ENCODE measurements at regions not wholly inside any gene's neighbourhood (a gene's known extent, or its start where the extent isn't known, plus 50 kb on each side); places are given as distances from the start of the nearest gene placed in this dataset.
"Not testable (repeated sequence)": the region's sequence is repeated elsewhere in the genome, so short reads cannot be mapped to it uniquely, and the experiment has no call there.

DNA sequence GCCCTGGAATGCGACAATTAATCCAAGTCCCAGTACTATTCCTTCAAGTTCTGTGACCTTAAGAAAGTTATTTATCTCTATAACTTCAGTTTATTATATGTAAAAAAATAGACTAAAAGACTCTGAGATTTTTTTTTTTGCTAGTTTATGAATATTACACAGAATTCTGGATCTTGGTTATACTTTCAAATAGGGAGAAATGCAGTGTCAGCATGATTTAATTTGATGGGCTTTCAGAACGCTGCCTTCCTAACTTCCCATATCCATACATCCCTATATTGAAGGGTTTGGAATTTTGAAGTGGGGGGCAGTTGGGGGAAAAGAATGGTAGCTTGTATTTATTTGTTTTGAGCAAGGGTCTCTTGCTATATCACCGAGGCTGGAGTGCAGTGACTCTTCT lies 98.4 kb upstream of the MEGF10 start:
- H3K27me3 ChIP-seq (ENCODE audit: control insufficient read depth, insufficient read depth, low read length): no peaks in the 10 kb centered on the region
- no peak overlapping the region for H3K4me3 ChIP-seq (ENCODE audit: low read length)
- peaks cover 15% of the 10 kb centered on the region for H3K4me1 ChIP-seq (ENCODE audit: control insufficient read depth, insufficient read depth, low read length)
- H3K9ac ChIP-seq (ENCODE audit: low read length): no peak overlapping the region
- H3K9me3 ChIP-seq (ENCODE audit: control insufficient read depth, low read length): no peaks in the 10 kb centered on the region
- no peaks in the 10 kb centered on the region for H3K36me3 ChIP-seq (ENCODE audit: control insufficient read depth, insufficient read depth, low read length)

- Histone ChIP-seq H3K9ac (ENCODE audit: low read length) (no peak overlapping the region), H3K4me3 (ENCODE audit: low read length) (no peak overlapping the region), H3K9me3 (ENCODE audit: control insufficient read depth, low read length) (no peaks in the 10 kb centered on the region), H3K4me1 (ENCODE audit: control insufficient read depth, insufficient read depth, low read length) (peaks cover 15% of the 10 kb centered on the region), H3K27me3 (ENCODE audit: control insufficient read depth, insufficient read depth, low read length) (no peaks in the 10 kb centered on the region), H3K36me3 (ENCODE audit: control insufficient read depth, insufficient read depth, low read length) (no peaks in the 10 kb centered on the region)
Observed at GRCh38 chr5:127192836-127193338, 97.7 kb upstream of the MEGF10 start.

- no peaks in the 10 kb centered on the region for H3K36me3 ChIP-seq (ENCODE audit: control insufficient read depth, insufficient read depth, low read length)
- H3K27me3 ChIP-seq (ENCODE audit: control insufficient read depth, insufficient read depth, low read length): no peaks in the 10 kb centered on the region
- peaks cover 15% of the 10 kb centered on the region for H3K4me1 ChIP-seq (ENCODE audit: control insufficient read depth, insufficient read depth, low read length)
- H3K4me3 ChIP-seq (ENCODE audit: low read length): no peak overlapping the region
- H3K9ac ChIP-seq (ENCODE audit: low read length): no peak overlapping the region
- H3K9me3 ChIP-seq (ENCODE audit: control insufficient read depth, low read length): no peaks in the 10 kb centered on the region
Observed at GRCh38 chr5:127196042-127196441, 94.6 kb upstream of the MEGF10 start.

DNA sequence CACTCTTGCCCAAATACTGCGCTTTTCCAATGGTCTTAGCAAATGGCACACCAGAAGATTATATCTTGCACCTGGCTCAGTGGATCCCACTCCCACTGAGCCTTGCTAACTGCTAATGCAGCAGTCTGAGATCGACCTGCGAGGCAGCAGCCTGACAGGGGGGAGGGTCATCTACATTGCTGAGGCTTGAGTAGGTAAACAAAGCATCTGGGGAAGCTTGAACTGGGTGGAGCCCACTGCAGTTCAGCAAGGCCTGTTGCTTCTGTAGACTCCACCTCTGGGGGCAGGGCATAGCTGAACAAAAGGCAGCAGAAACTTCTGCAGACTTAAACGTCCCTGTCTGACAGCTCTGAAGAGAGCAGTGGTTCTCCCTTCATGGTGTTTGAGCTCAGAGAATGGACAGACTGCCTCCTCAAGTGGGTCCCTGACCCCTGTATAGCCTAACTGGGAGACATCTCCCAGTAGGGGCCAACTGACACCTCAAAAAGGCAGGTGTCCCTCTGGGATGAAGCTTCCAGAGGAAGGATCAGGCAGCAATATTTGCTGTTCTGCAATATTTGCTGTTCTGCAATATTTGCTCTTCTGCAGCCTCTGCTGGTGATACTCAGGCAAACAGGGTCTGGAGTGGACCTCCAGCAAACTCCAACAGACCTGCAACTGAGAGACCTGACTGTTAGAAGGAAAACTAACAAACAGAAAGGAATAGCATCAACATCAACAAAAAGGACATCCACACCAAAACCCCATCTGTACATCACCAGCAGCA lies 93.0 kb upstream of the MEGF10 start:
- not testable (repeated sequence) for H3K9me3 ChIP-seq (ENCODE audit: control insufficient read depth, low read length); H3K36me3 ChIP-seq (ENCODE audit: control insufficient read depth, insufficient read depth, low read length); H3K27me3 ChIP-seq (ENCODE audit: control insufficient read depth, insufficient read depth, low read length); H3K9ac ChIP-seq (ENCODE audit: low read length); H3K4me3 ChIP-seq (ENCODE audit: low read length)
- H3K4me1 ChIP-seq (ENCODE audit: control insufficient read depth, insufficient read depth, low read length): peaks cover 12% of the 10 kb centered on the region

GRCh38 chr5:127202738-127203137 lies 87.9 kb upstream of the MEGF10 start:
- not testable (repeated sequence) for H3K9me3 ChIP-seq (ENCODE audit: control insufficient read depth, low read length); H3K4me3 ChIP-seq (ENCODE audit: low read length); H3K9ac ChIP-seq (ENCODE audit: low read length); H3K36me3 ChIP-seq (ENCODE audit: control insufficient read depth, insufficient read depth, low read length); H3K27me3 ChIP-seq (ENCODE audit: control insufficient read depth, insufficient read depth, low read length); H3K4me1 ChIP-seq (ENCODE audit: control insufficient read depth, insufficient read depth, low read length)

DNA sequence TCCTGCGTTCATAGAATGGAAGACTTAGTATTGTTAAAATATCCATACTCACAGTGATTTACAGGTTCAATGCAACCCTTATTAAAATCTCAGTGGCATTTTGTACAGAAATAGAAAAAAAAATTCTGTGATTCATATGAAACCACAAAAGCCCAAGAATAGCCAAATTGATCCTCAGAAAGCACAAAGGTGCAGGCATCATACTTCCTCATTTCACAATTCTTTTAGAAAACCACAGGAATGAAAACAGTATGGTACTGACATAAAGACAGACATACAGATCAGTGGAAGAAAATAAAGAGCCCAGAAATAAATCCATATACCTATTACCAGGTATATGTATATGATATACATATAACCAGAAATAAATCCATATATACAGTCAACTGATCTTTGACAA lies 86.8 kb upstream of the MEGF10 start:
- H3K36me3 ChIP-seq (ENCODE audit: control insufficient read depth, insufficient read depth, low read length): no peaks in the 10 kb centered on the region
- H3K9ac ChIP-seq (ENCODE audit: low read length): no peak overlapping the region
- H3K9me3 ChIP-seq (ENCODE audit: control insufficient read depth, low read length): no peaks in the 10 kb centered on the region
- no peak overlapping the region for H3K4me3 ChIP-seq (ENCODE audit: low read length)
- no peaks in the 10 kb centered on the region for H3K4me1 ChIP-seq (ENCODE audit: control insufficient read depth, insufficient read depth, low read length)
- H3K27me3 ChIP-seq (ENCODE audit: control insufficient read depth, insufficient read depth, low read length): no peaks in the 10 kb centered on the region

- Histone ChIP-seq H3K4me1 (ENCODE audit: control insufficient read depth, insufficient read depth, low read length) (no peaks in the 10 kb centered on the region), H3K9ac (ENCODE audit: low read length) (no peak overlapping the region), H3K36me3 (ENCODE audit: control insufficient read depth, insufficient read depth, low read length) (no peaks in the 10 kb centered on the region)
Observed at GRCh38 chr5:127205147-127205546, 85.4 kb upstream of the MEGF10 start.

DNA sequence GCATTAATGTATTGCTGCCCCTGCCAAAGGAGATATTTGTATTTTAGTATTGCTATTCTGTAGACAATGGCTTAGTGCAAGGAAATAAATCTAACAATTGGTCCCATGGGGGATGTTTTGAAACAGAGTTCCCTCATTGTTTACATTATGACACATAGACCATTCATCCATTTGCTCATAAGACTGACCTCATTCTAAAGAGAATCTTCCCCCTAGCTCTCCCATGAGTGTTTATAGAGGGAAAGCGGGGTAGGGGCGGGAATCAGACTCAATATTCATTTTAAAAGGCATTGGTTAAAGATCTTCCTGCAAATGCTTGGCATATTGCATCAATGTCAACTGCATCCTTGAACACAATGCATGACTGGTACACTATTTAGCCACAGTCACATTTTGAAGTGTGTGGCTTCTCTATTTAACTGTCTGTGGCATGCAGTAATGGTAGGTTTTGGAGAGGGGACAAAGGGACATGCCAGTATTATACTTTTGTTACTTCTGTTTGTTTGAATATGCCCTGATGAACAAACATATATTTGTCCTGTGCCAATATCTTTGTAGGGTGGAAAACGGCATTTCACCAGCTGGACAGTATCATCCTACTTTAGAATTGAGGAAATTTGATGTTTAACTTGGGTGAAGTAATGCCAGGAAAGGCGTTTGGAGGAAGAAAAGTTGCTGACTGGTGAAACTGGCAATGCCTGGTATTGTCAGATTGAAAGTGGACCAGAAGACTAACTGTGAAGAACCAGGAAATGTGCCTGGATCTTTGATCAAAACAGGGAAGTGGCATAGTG lies 84.1 kb upstream of the MEGF10 start:
- Histone ChIP-seq H3K36me3 (ENCODE audit: control insufficient read depth, insufficient read depth, low read length) (no peaks in the 10 kb centered on the region), H3K9ac (ENCODE audit: low read length) (no peak overlapping the region), H3K4me1 (ENCODE audit: control insufficient read depth, insufficient read depth, low read length) (no peaks in the 10 kb centered on the region), H3K27me3 (ENCODE audit: control insufficient read depth, insufficient read depth, low read length) (no peaks in the 10 kb centered on the region), H3K9me3 (ENCODE audit: control insufficient read depth, low read length) (no peaks in the 10 kb centered on the region), H3K4me3 (ENCODE audit: low read length) (no peak overlapping the region)

More at GRCh38 chr5:127205147-127205546, 85.4 kb upstream of the MEGF10 start:
- no peaks in the 10 kb centered on the region for H3K27me3 ChIP-seq (ENCODE audit: control insufficient read depth, insufficient read depth, low read length)
- no peak overlapping the region for H3K4me3 ChIP-seq (ENCODE audit: low read length)
- no peaks in the 10 kb centered on the region for H3K9me3 ChIP-seq (ENCODE audit: control insufficient read depth, low read length)

DNA sequence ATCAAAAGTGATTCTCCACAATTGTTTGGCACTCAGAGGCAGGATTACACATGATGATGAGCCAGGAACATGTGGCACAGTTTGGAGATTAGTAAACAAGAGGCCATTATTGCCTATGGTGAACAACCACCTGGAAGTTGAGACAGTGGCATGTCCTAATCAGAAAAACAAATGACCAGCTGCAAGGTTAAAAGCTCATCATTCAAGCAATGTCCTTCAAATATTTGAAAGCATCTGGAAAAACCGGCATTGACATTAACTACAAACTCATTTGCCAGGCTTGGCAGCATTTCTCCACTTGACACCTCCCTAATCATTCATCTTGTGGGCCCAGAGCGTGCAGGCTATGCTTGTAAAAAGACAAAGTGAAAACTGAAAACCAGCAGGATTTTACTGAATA lies 80.6 kb upstream of the MEGF10 start:
- H3K4me1 ChIP-seq (ENCODE audit: control insufficient read depth, insufficient read depth, low read length): no peaks in the 10 kb centered on the region
- H3K4me3 ChIP-seq (ENCODE audit: low read length): no peak overlapping the region

GRCh38 chr5:127213231-127213630 lies 77.4 kb upstream of the MEGF10 start:
- no peaks in the 10 kb centered on the region for H3K27me3 ChIP-seq (ENCODE audit: control insufficient read depth, insufficient read depth, low read length)
- no peak overlapping the region for H3K9ac ChIP-seq (ENCODE audit: low read length)
- H3K36me3 ChIP-seq (ENCODE audit: control insufficient read depth, insufficient read depth, low read length): no peaks in the 10 kb centered on the region
- no peak overlapping the region for H3K4me3 ChIP-seq (ENCODE audit: low read length)
- no peaks in the 10 kb centered on the region for H3K4me1 ChIP-seq (ENCODE audit: control insufficient read depth, insufficient read depth, low read length)
- H3K9me3 ChIP-seq (ENCODE audit: control insufficient read depth, low read length): no peaks in the 10 kb centered on the region

More for the DNA sequence above, 80.6 kb upstream of the MEGF10 start:
- no peaks in the 10 kb centered on the region for H3K36me3 ChIP-seq (ENCODE audit: control insufficient read depth, insufficient read depth, low read length)
- H3K9ac ChIP-seq (ENCODE audit: low read length): no peak overlapping the region
- no peaks in the 10 kb centered on the region for H3K27me3 ChIP-seq (ENCODE audit: control insufficient read depth, insufficient read depth, low read length)
- no peaks in the 10 kb centered on the region for H3K9me3 ChIP-seq (ENCODE audit: control insufficient read depth, low read length)

DNA sequence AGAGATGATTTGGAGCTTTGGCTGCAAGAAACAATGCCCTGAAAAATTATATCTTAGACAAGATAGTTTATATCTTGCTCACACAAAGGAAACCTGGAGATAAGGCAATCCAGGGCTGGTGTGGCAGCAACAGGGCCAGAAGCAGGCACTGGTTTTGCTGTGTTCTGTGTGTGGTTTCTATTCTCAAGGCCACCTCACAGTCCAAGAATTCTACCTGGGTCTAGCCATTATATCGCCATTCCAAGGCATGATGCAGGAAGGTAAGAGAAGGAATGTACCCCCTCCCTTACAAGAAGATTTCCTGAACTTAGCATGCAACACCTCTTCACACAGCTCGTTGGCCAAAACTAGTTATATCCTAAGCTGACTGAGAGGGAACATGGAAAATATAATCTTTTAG lies 74.5 kb upstream of the MEGF10 start:
- Histone ChIP-seq H3K4me3 (ENCODE audit: low read length) (no peak overlapping the region), H3K9ac (ENCODE audit: low read length) (no peak overlapping the region), H3K27me3 (ENCODE audit: control insufficient read depth, insufficient read depth, low read length) (no peaks in the 10 kb centered on the region), H3K9me3 (ENCODE audit: control insufficient read depth, low read length) (no peaks in the 10 kb centered on the region), H3K4me1 (ENCODE audit: control insufficient read depth, insufficient read depth, low read length) (no peaks in the 10 kb centered on the region), H3K36me3 (ENCODE audit: control insufficient read depth, insufficient read depth, low read length) (no peaks in the 10 kb centered on the region)

GRCh38 chr5:127216898-127217675 lies 73.5 kb upstream of the MEGF10 start:
- Histone ChIP-seq H3K9ac (ENCODE audit: low read length) (no peak overlapping the region), H3K4me1 (ENCODE audit: control insufficient read depth, insufficient read depth, low read length) (no peaks in the 10 kb centered on the region), H3K4me3 (ENCODE audit: low read length) (no peak overlapping the region), H3K9me3 (ENCODE audit: control insufficient read depth, low read length) (no peaks in the 10 kb centered on the region), H3K27me3 (ENCODE audit: control insufficient read depth, insufficient read depth, low read length) (no peaks in the 10 kb centered on the region), H3K36me3 (ENCODE audit: control insufficient read depth, insufficient read depth, low read length) (no peaks in the 10 kb centered on the region)

Measured in mucosa of stomach (tissue), 1 donor.